K562 (cell line): ENCODE measurements at regions not wholly inside any gene's neighbourhood (a gene's known extent, or its start where the extent isn't known, plus 50 kb on each side); places are given as distances from the start of the nearest gene placed in this dataset.

Experiments used
- ARNT ChIP-seq, 2 experiments: fragments of 450-650 bp; IDR thresholded peaks; 2 replicates each; pipeline ENCODE4 v1.6.1; 2016; ENCODE audit warnings: mild to moderate bottlenecking in 1 of 2
- ATF1 ChIP-seq, 2 experiments: fragments of 450-650 bp in 1 of 2; IDR thresholded peaks; 2 replicates each; pipeline ENCODE4 v1.6.1; 2016; ENCODE audit warnings: missing compliant biosample characterization in 1 of 2, missing genetic modification characterization in 1 of 2
- BCL6 ChIP-seq: fragments of 250-450 bp; sonication (Bioruptor Pico); IDR thresholded peaks from 2 replicates; pipeline ENCODE4 v1.4.0; 2020
- ESRRB ChIP-seq: fragments of 250-450 bp; sonication (Bioruptor Pico); IDR thresholded peaks from 2 replicates; pipeline ENCODE4 v1.5.0; 2020; ENCODE audit warnings: mild to moderate bottlenecking, moderate library complexity, borderline replicate concordance
- HEY1 ChIP-seq: fragments of 250-450 bp; sonication (Bioruptor Pico); IDR thresholded peaks from 2 replicates; pipeline ENCODE4 v1.5.0; 2020; ENCODE audit warnings: mild to moderate bottlenecking, moderate library complexity, borderline replicate concordance
- HMG20B ChIP-seq: fragments of 250-450 bp; sonication (Bioruptor Pico); IDR thresholded peaks from 2 replicates; pipeline ENCODE4 v1.5.0; 2021; ENCODE audit warnings: mild to moderate bottlenecking
- HOXB6 ChIP-seq: fragments of 250-450 bp; sonication (Bioruptor Pico); IDR thresholded peaks from 2 replicates; pipeline ENCODE4 v1.5.1; 2022; ENCODE audit warnings: mild to moderate bottlenecking, borderline replicate concordance
- ILF3 ChIP-seq: fragments of 450-650 bp; IDR thresholded peaks from 2 replicates; pipeline ENCODE4 v1.6.1; 2018; ENCODE audit warnings: antibody characterized with exemption, mild to moderate bottlenecking, moderate library complexity, borderline replicate concordance
- JUNB ChIP-seq: fragments of 450-650 bp; formaldehyde crosslinking; conservative IDR thresholded peaks from 2 replicates; pipeline ENCODE4 v1.4.0; 2020; ENCODE audit warnings: mild to moderate bottlenecking
- MAX ChIP-seq: sonication (generic); formaldehyde crosslinking; IDR thresholded peaks from 2 replicates; pipeline ENCODE4 v1.9.0; 2022; ENCODE audit warnings: mild to moderate bottlenecking, missing genetic modification reagents
- MCM5 ChIP-seq: fragments of 450-650 bp; IDR thresholded peaks from 2 replicates; pipeline ENCODE4 v1.6.1; 2016; ENCODE audit warnings: low read depth
- PTBP1 ChIP-seq: fragments of 200-400 bp; formaldehyde crosslinking; IDR thresholded peaks from 2 replicates; pipeline ENCODE4 v1.6.1; 2017; ENCODE audit warnings: low read depth, low read length
- PTTG1 ChIP-seq: fragments of 450-650 bp; IDR thresholded peaks from 2 replicates; pipeline ENCODE4 v1.6.1; 2016; ENCODE audit warnings: low read depth, mild to moderate bottlenecking, missing genetic modification characterization, missing compliant biosample characterization
- RCOR1 ChIP-seq, 2 experiments: IDR thresholded peaks; 2 replicates each; pipeline ENCODE4 v1.6.1; 2012; ENCODE audit warnings: low read depth in 2 of 2, low read length in 2 of 2, borderline replicate concordance in 1 of 2, improper control_type of control experiment in 1 of 2
- SIX5 ChIP-seq, 2 experiments: IDR thresholded peaks; 2 replicates each; pipeline ENCODE4 v1.6.1; 2011; ENCODE audit warnings: low read length in 2 of 2, borderline replicate concordance in 1 of 2, low read depth in 1 of 2, mild to moderate bottlenecking in 1 of 2, moderate library complexity in 1 of 2; ENCODE audit not compliant: insufficient read depth in 1 of 2
- TCF3 ChIP-seq: sonication (generic); formaldehyde crosslinking; IDR thresholded peaks from 2 replicates; pipeline ENCODE4 v1.4.0; 2020; ENCODE audit warnings: mild to moderate bottlenecking, missing genetic modification reagents
- TGIF2 ChIP-seq: sonication (generic); formaldehyde crosslinking; IDR thresholded peaks from 2 replicates; pipeline ENCODE4 v1.8.1; 2022; ENCODE audit warnings: mild to moderate bottlenecking, missing genetic modification reagents, moderate library complexity
- THAP7 ChIP-seq: fragments of 250-450 bp; sonication (Bioruptor Pico); IDR thresholded peaks from 2 replicates; pipeline ENCODE4 v1.5.0; 2021
- USF1 ChIP-seq: sonication (generic); formaldehyde crosslinking; IDR thresholded peaks from 2 replicates; pipeline ENCODE4 v1.9.0; 2022; ENCODE audit warnings: mild to moderate bottlenecking, missing genetic modification reagents
- ZEB2 ChIP-seq: fragments of 450-650 bp; IDR thresholded peaks from 2 replicates; pipeline ENCODE4 v1.6.1; 2016
- ZNF140 ChIP-seq: fragments of 250-450 bp; sonication (Bioruptor Pico); IDR thresholded peaks from 2 replicates; pipeline ENCODE4 v1.8.0; 2021; ENCODE audit warnings: moderate library complexity, mild to moderate bottlenecking, inconsistent platforms
- ZNF212 ChIP-seq: fragments of 450-650 bp; formaldehyde crosslinking; IDR thresholded peaks from 2 replicates; pipeline ENCODE4 v1.4.0; 2020; ENCODE audit warnings: mild to moderate bottlenecking
- ZNF232 ChIP-seq: sonication (generic); formaldehyde crosslinking; IDR thresholded peaks from 2 replicates; pipeline ENCODE4 v1.8.0; 2022; ENCODE audit warnings: mild to moderate bottlenecking, missing genetic modification reagents
- ZNF740 ChIP-seq, 3 experiments: fragments of 200-800 bp in 1 of 3; sonication (Bioruptor generic) in 1 of 3; sonication (generic) in 1 of 3; formaldehyde crosslinking in 1 of 3; IDR thresholded peaks; 2 replicates each; pipeline versions ENCODE4 v1.6.1 to v1.8.0; 2016 to 2022; ENCODE audit warnings: mild to moderate bottlenecking in 2 of 3, missing compliant biosample characterization in 2 of 3, missing genetic modification characterization in 2 of 3, missing genetic modification reagents in 1 of 3
- ZNF79 ChIP-seq: fragments of 250-450 bp; sonication (Bioruptor Pico); IDR thresholded peaks from 2 replicates; pipeline ENCODE4 v1.4.0; 2020; ENCODE audit warnings: low read depth, mild to moderate bottlenecking, moderate library complexity

- TF ChIP-seq ZNF232 (CRISPR knock-in tag) (no peak), ZNF140 (CRISPR knock-in tag) (no peak), ZNF740 (CRISPR knock-in tag; IDR thresholded peaks at IDR 0.05) (no peak), ZNF740 (tag; IDR thresholded peaks at IDR 0.05) (no peak), TCF3 (CRISPR knock-in tag) (peak; percentile 49), USF1 (peak; percentile 65), JUNB (CRISPR knock-in tag) (no peak; the same call in 1 of the 2 replicates), HEY1 (CRISPR knock-in tag) (no peak), ESRRB (CRISPR knock-in tag) (no peak), TGIF2 (CRISPR knock-in tag) (no peak), RCOR1 (IDR thresholded peaks at IDR 0.05; ENCODE audit: borderline replicate concordance in 1 of 2, low read depth in 2 of 2, low read length in 2 of 2) (peak in 1 of 2 experiments; percentile 66; a peak in 2 of 4 replicates), ARNT (IDR thresholded peaks at IDR 0.05) (0 out of 4 replicates have a peak, but pooled peaks have one; percentile 39 to 46), ILF3 (no peak), ZNF212 (CRISPR knock-in tag) (0 out of 2 replicates have a peak, but pooled peaks have one; percentile 10), BCL6 (CRISPR knock-in tag) (no peak), ATF1 (CRISPR knock-in tag; IDR thresholded peaks at IDR 0.05) (no peak), ATF1 (tag; IDR thresholded peaks at IDR 0.05) (peak; percentile 83), HMG20B (CRISPR knock-in tag) (no peak), MAX (peak; percentile 20; the same call in 1 of the 2 replicates), ZNF79 (CRISPR knock-in tag) (no peak), ZEB2 (no peak), PTBP1 (no peak), MCM5 (no peak), THAP7 (CRISPR knock-in tag) (peak; percentile 58; the same call in 1 of the 2 replicates), PTTG1 (tag) (no peak), HOXB6 (no peak), SIX5 (IDR thresholded peaks at IDR 0.05; ENCODE audit: borderline replicate concordance in 1 of 2, insufficient read depth in 1 of 2, low read depth in 1 of 2, low read length in 2 of 2) (no peak)
Measured at GRCh38 chr16:85561248-85562092, 51.7 kb upstream of the GSE1 start (continued).
